Panc1 (cell line): ENCODE measurements at regions not wholly inside any gene's neighbourhood (a gene's known extent, or its start where the extent isn't known, plus 50 kb on each side); places are given as distances from the start of the nearest gene placed in this dataset.

Experiments
- CTCF ChIP-seq: fragments of 450-650 bp; IDR thresholded peaks from 2 replicates; pipeline ENCODE4 v1.5.1; 2017; ENCODE audit warnings: mild to moderate bottlenecking
- POLR2AphosphoS5 ChIP-seq: IDR thresholded peaks from 2 replicates; pipeline ENCODE4 v1.6.1; 2012; ENCODE audit warnings: mild to moderate bottlenecking, low read depth, low read length, moderate library complexity
- REST ChIP-seq, 2 experiments: IDR thresholded peaks; 2 replicates each; pipeline ENCODE4 v1.6.1; 2011 to 2012; ENCODE audit warnings: low read depth in 2 of 2, control low read depth in 1 of 2, low read length in 1 of 2, mild to moderate bottlenecking in 1 of 2, moderate library complexity in 1 of 2; ENCODE audit not compliant: insufficient read depth in 1 of 2
- SIN3A ChIP-seq: IDR thresholded peaks from 2 replicates; pipeline ENCODE4 v1.6.1; 2012; ENCODE audit warnings: low read depth, mild to moderate bottlenecking, low read length, moderate library complexity, borderline replicate concordance; ENCODE audit not compliant: insufficient read depth
- TCF7L2 ChIP-seq: IDR thresholded peaks from 2 replicates; pipeline ENCODE4 v1.6.1; 2011; ENCODE audit warnings: mild to moderate bottlenecking, low read depth, low read length, inconsistent platforms

- TF ChIP-seq CTCF: no peak
- TF ChIP-seq POLR2AphosphoS5: no peak
- no peak for TF ChIP-seq REST (IDR thresholded peaks at IDR 0.05; ENCODE audit: insufficient read depth in 1 of 2, low read depth in 2 of 2, low read length in 1 of 2)
- no peak for TF ChIP-seq SIN3A
- no peak for TF ChIP-seq TCF7L2
Observed at GRCh38 chr14:61126603-61127498, 145.8 kb downstream of the SLC38A6 start.
